Right lobe of liver (tissue), 6 donors: ENCODE measurements at regions not wholly inside any gene's neighbourhood (a gene's known extent, or its start where the extent isn't known, plus 50 kb on each side); places are given as distances from the start of the nearest gene placed in this dataset.

Experiments
- ATAC-seq, 4 donors: fragments of 200-7000 bp; cut with Tn5 transposase; one replicate each; pipeline ENCODE4 v1.9.1; 2020; ENCODE audit warnings: mild to moderate bottlenecking in 4 of 4, moderate library complexity in 4 of 4
- DNase-seq, 3 donors: peaks; one replicate each; pipeline ENCODE4 v3.0.0-alpha.2; 2020
- H3K27ac ChIP-seq, 3 donors: fragments of 200-600 bp; one replicate each; pipeline ENCODE4 v1.8.0; 2022
- H3K27me3 ChIP-seq, 2 donors: fragments of 200-600 bp; one replicate each; pipeline ENCODE4 v1.8.0; 2022
- H3K36me3 ChIP-seq, 4 donors: fragments of 200-600 bp; sonication (generic) in 1 of 4; one replicate each; pipeline versions ENCODE4 v1.5.1 to v1.8.0; 2017 to 2022; ENCODE audit warnings: control low read depth in 1 of 4
- H3K4me1 ChIP-seq, 4 donors: fragments of 200-600 bp; sonication (generic) in 1 of 4; one replicate each; pipeline versions ENCODE4 v1.5.1 to v1.8.0; 2017 to 2022; ENCODE audit warnings: control low read depth in 1 of 4
- H3K4me3 ChIP-seq, 3 donors: fragments of 200-600 bp; one replicate each; pipeline ENCODE4 v1.8.0; 2022
- H3K9me3 ChIP-seq, 4 donors: fragments of 200-600 bp; sonication (generic) in 1 of 4; one replicate each; pipeline versions ENCODE4 v1.5.1 to v1.8.0; 2017 to 2022; ENCODE audit warnings: control low read depth in 1 of 4
- POLR2A ChIP-seq: fragments of 450-650 bp; IDR thresholded peaks from one replicate; pipeline ENCODE4 v1.6.1; 2017; ENCODE audit warnings: antibody characterized with exemption, mild to moderate bottlenecking
- WGBS: methylation state at CpG from one replicate; pipeline ENCODE4 v1.1.6; 2018; ENCODE audit warnings: low coverage, low lambda C conversion rate; ENCODE audit not compliant: insufficient coverage; ENCODE audit errors: missing lambda C conversion rate; 5-methylcytosine and 5-hydroxymethylcytosine counted together
- intact Hi-C, 2 donors: fragments of 100-400 bp; cut with DNase I; formaldehyde crosslinking; loops; one replicate each; pipeline versions ENCODE4 v1.11.2 to v1.14.1; 2022
- TF ChIP-seq, protein P1 (sequence below), 4 donors: fragments of 200-600 bp in 3 of 4; fragments of 450-650 bp in 1 of 4; IDR thresholded peaks; one replicate each; pipeline versions ENCODE4 v1.5.1 to v1.8.0; 2016 to 2022; ENCODE audit warnings: antibody characterized with exemption in 4 of 4, mild to moderate bottlenecking in 2 of 4
- donor health status: DM: no; HTN: yes; CAD: no.
- donor health status: DM: no; HTN: no; CAD: no.
- donor health status: DM: no; HTN: no; CAD: no.
- donor health status: DM: no; HTN: yes; CAD: no.
- donor health status: DM: no; HTN: yes; CAD: no.

DNA sequence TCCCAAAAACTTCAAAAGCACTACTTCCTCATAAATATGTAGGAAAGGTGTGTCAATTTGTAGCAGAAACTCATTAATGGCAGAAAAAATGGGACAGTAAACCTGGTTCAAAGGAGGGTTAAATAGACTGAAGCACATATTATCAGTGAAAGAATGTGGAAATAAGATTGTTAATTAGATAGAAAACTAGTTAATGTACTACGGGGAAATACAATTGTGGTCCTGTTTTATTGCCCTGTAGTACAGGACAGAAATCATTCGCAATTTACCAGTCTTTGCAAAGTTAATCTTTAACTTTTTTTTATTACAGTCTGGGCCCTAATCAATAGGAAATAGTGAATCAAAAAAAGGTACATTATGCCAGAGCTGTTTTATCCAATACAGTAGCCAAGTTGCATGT is 82.0 kb upstream of the PAK5 start:
- intact Hi-C loops = no loop called here
- Histone ChIP-seq H3K4me1 (no peaks in the 10 kb centered on the region), H3K27ac (no peak overlapping the region), H3K9me3 (no peaks in the 10 kb centered on the region), H3K4me3 (no peak overlapping the region), H3K27me3 (no peaks in the 10 kb centered on the region), H3K36me3 (no peaks in the 10 kb centered on the region)
- 37% methylated on average over 2 of the region's 2 CpGs for WGBS
- DNase-seq (no peak), ATAC-seq (no peak)
- TF ChIP-seq POLR2A = no peak
- TF ChIP-seq, protein P1, sequence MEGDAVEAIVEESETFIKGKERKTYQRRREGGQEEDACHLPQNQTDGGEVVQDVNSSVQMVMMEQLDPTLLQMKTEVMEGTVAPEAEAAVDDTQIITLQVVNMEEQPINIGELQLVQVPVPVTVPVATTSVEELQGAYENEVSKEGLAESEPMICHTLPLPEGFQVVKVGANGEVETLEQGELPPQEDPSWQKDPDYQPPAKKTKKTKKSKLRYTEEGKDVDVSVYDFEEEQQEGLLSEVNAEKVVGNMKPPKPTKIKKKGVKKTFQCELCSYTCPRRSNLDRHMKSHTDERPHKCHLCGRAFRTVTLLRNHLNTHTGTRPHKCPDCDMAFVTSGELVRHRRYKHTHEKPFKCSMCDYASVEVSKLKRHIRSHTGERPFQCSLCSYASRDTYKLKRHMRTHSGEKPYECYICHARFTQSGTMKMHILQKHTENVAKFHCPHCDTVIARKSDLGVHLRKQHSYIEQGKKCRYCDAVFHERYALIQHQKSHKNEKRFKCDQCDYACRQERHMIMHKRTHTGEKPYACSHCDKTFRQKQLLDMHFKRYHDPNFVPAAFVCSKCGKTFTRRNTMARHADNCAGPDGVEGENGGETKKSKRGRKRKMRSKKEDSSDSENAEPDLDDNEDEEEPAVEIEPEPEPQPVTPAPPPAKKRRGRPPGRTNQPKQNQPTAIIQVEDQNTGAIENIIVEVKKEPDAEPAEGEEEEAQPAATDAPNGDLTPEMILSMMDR (IDR thresholded peaks at IDR 0.05) = no peak

DNA sequence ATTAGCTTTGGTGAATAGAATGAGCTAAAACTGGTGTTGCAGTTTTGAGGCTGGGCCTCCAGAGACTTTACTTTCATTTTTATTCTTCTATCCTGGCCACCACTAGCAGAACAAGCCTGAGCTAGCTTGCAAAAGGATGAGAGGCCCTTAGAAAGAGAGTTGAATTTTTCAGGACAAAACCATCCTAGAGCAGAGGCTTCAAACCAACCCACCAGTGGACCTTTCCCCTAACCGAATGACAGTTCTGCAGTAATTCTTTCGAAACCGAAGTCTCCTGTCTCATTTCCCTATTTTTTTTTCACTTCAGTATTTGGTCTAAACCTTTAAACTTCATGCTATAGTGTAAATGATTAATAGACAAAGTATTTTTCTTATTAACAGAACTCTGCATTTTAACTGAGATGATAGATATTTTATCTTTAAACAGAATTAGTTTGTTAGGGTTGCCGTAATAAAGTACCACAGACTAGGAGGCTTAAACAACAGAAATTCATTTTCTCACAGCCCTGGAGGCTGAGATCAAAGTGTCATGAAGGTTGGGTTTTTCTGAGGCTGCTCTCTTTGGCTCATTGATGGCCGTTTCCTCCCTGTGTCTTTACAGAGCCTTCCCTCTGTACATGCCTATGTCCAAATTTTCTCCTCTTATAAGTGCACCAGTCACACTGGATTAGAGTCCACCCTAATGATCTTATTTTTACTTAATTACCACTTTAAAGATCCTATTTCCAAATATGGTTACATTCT is 80.6 kb upstream of the PAK5 start:
- Histone ChIP-seq H3K9me3 (no peaks in the 10 kb centered on the region), H3K4me3 (no peak overlapping the region), H3K36me3 (no peaks in the 10 kb centered on the region), H3K27ac (no peak overlapping the region), H3K4me1 (no peaks in the 10 kb centered on the region), H3K27me3 (no peaks in the 10 kb centered on the region)
- ATAC-seq (no peak), DNase-seq (no peak)
- TF ChIP-seq, protein P1 (IDR thresholded peaks at IDR 0.05) = no peak
- TF ChIP-seq POLR2A = no peak
- intact Hi-C loops = no loop called here
- WGBS = 57% methylated on average over 5 of the region's 5 CpGs

DNA sequence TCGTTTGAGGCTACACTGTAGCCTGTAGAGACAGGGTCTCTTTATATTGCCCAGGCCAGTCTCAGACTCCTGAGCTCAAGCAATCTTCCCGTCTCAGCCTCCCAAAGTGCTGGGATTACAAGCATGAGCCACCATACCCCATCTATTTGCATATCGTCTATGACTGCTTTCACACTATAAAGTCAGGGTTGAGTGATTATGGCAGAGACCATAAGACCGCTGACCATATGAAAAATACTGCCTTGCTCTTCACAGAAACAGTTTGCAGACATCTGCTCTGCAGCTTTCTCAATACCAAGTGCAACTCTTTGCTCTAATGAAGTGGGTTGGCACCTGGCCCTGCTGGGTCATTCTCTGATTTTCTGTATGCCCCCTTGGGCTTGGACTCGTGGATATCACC is 79.5 kb upstream of the PAK5 start:
- no peaks in the 10 kb centered on the region for H3K27me3 ChIP-seq
- ATAC-seq (no peak), DNase-seq (no peak)
- no peaks in the 10 kb centered on the region for H3K4me1 ChIP-seq
- intact Hi-C loops = no loop called here
- no peaks in the 10 kb centered on the region for H3K36me3 ChIP-seq
- H3K27ac ChIP-seq = no peak overlapping the region
- H3K9me3 ChIP-seq = no peaks in the 10 kb centered on the region
- H3K4me3 ChIP-seq = no peak overlapping the region
- WGBS = 58% methylated on average over 4 of the region's 5 CpGs
- TF ChIP-seq POLR2A = no peak
- TF ChIP-seq, protein P1 (IDR thresholded peaks at IDR 0.05) = no peak

DNA sequence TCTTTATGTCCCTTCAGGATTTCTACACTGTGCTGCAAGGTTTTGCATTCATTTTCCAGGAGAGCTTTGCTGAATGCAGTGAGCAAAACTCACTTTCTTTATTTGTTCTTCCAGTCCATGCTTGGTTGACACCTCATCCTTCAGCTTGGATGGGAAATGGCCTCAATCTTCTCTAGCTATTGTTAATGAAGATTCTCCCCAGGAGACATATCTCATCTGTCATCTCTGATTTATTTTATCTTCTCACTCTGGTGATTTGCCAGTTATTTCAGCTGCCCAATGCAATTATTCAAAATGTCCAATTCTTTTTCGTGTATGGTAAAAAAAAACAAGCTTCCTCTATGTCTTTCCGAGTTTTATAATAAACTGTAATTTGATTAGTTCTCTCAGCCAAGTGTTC is 77.9 kb upstream of the PAK5 start:
- DNase-seq = no peak
- Histone ChIP-seq H3K27me3 (no peaks in the 10 kb centered on the region), H3K27ac (no peak overlapping the region), H3K4me1 (no peaks in the 10 kb centered on the region), H3K4me3 (no peak overlapping the region), H3K9me3 (no peaks in the 10 kb centered on the region), H3K36me3 (no peaks in the 10 kb centered on the region)
- TF ChIP-seq, protein P1 (IDR thresholded peaks at IDR 0.05) = no peak
- TF ChIP-seq POLR2A = no peak
- WGBS = 32% methylated on average over 2 of the region's 2 CpGs
- intact Hi-C loops = no loop called here
- ATAC-seq = no peak
